ENCODE measurements at regions not wholly inside any gene's neighbourhood (a gene's known extent, or its start where the extent isn't known, plus 50 kb on each side); places are given as distances from the start of the nearest gene placed in this dataset.
"Not testable (repeated sequence)": the region's sequence is repeated elsewhere in the genome, so short reads cannot be mapped to it uniquely, and the experiment has no call there.

GRCh38 chr11:115610908-115611307, 106.7 kb upstream of the CADM1 start:
- H3K9ac ChIP-seq (ENCODE audit: low read depth, low read length), result no peak overlapping the region
- peaks cover 21% of the 10 kb centered on the region for H3K4me1 ChIP-seq (ENCODE audit: control insufficient read depth, insufficient read depth, low read length)
- no peaks in the 10 kb centered on the region for H3K9me3 ChIP-seq (ENCODE audit: control insufficient read depth, insufficient read depth, low read length)
- H3K27ac ChIP-seq (ENCODE audit: low read depth, low read length), result no peak overlapping the region
- no peaks in the 10 kb centered on the region for H3K36me3 ChIP-seq (ENCODE audit: control insufficient read depth, insufficient read depth, low read length)
- no peak overlapping the region for H3K4me3 ChIP-seq (ENCODE audit: low read depth, low read length)
- peaks cover 3% of the 10 kb centered on the region; the same call in 1 of the 2 replicates for H3K27me3 ChIP-seq (ENCODE audit: control insufficient read depth, insufficient read depth, low read length)

GRCh38 chr11:115610234-115610633, 106.0 kb upstream of the CADM1 start:
- H3K9ac ChIP-seq (ENCODE audit: low read depth, low read length); H3K27me3 ChIP-seq (ENCODE audit: control insufficient read depth, insufficient read depth, low read length); H3K9me3 ChIP-seq (ENCODE audit: control insufficient read depth, insufficient read depth, low read length); H3K27ac ChIP-seq (ENCODE audit: low read depth, low read length); H3K4me3 ChIP-seq (ENCODE audit: low read depth, low read length); H3K36me3 ChIP-seq (ENCODE audit: control insufficient read depth, insufficient read depth, low read length): not testable (repeated sequence)
- peaks cover 21% of the 10 kb centered on the region for H3K4me1 ChIP-seq (ENCODE audit: control insufficient read depth, insufficient read depth, low read length)

GRCh38 chr11:115608976-115609375, 104.8 kb upstream of the CADM1 start:
- Histone ChIP-seq H3K4me3 (ENCODE audit: low read depth, low read length) (no peak overlapping the region), H3K9me3 (ENCODE audit: control insufficient read depth, insufficient read depth, low read length) (no peaks in the 10 kb centered on the region), H3K4me1 (ENCODE audit: control insufficient read depth, insufficient read depth, low read length) (peaks cover 21% of the 10 kb centered on the region), H3K27me3 (ENCODE audit: control insufficient read depth, insufficient read depth, low read length) (peaks cover 3% of the 10 kb centered on the region; the same call in 1 of the 2 replicates), H3K9ac (ENCODE audit: low read depth, low read length) (no peak overlapping the region), H3K27ac (ENCODE audit: low read depth, low read length) (no peak overlapping the region), H3K36me3 (ENCODE audit: control insufficient read depth, insufficient read depth, low read length) (no peaks in the 10 kb centered on the region)

GRCh38 chr11:115607621-115608221, 103.5 kb upstream of the CADM1 start:
- Histone ChIP-seq H3K4me1 (ENCODE audit: control insufficient read depth, insufficient read depth, low read length) (peaks cover 17% of the 10 kb centered on the region), H3K9me3 (ENCODE audit: control insufficient read depth, insufficient read depth, low read length) (no peaks in the 10 kb centered on the region), H3K27ac (ENCODE audit: low read depth, low read length) (no peak overlapping the region), H3K4me3 (ENCODE audit: low read depth, low read length) (no peak overlapping the region), H3K9ac (ENCODE audit: low read depth, low read length) (no peak overlapping the region), H3K36me3 (ENCODE audit: control insufficient read depth, insufficient read depth, low read length) (no peaks in the 10 kb centered on the region), H3K27me3 (ENCODE audit: control insufficient read depth, insufficient read depth, low read length) (peaks cover 3% of the 10 kb centered on the region; the same call in 1 of the 2 replicates)

GRCh38 chr11:115606498-115607220, 102.4 kb upstream of the CADM1 start:
- H3K9ac ChIP-seq (ENCODE audit: low read depth, low read length), result no peak overlapping the region
- H3K27ac ChIP-seq (ENCODE audit: low read depth, low read length), result no peak overlapping the region

GRCh38 chr11:115605871-115606497, 101.8 kb upstream of the CADM1 start:
- Histone ChIP-seq H3K4me1 (ENCODE audit: control insufficient read depth, insufficient read depth, low read length) (0 out of 2 replicates have a peak, but pooled peaks cover under 1% of the 10 kb centered on the region), H3K9me3 (ENCODE audit: control insufficient read depth, insufficient read depth, low read length) (no peaks in the 10 kb centered on the region), H3K36me3 (ENCODE audit: control insufficient read depth, insufficient read depth, low read length) (no peaks in the 10 kb centered on the region), H3K27me3 (ENCODE audit: control insufficient read depth, insufficient read depth, low read length) (peaks cover 3% of the 10 kb centered on the region; the same call in 1 of the 2 replicates), H3K9ac (ENCODE audit: low read depth, low read length) (no peak overlapping the region), H3K4me3 (ENCODE audit: low read depth, low read length) (no peak overlapping the region), H3K27ac (ENCODE audit: low read depth, low read length) (no peak overlapping the region)

More at GRCh38 chr11:115606498-115607220, 102.4 kb upstream of the CADM1 start:
- no peaks in the 10 kb centered on the region for H3K9me3 ChIP-seq (ENCODE audit: control insufficient read depth, insufficient read depth, low read length)
- no peak overlapping the region for H3K4me3 ChIP-seq (ENCODE audit: low read depth, low read length)
- no peaks in the 10 kb centered on the region for H3K36me3 ChIP-seq (ENCODE audit: control insufficient read depth, insufficient read depth, low read length)
- peaks cover 3% of the 10 kb centered on the region; the same call in 1 of the 2 replicates for H3K27me3 ChIP-seq (ENCODE audit: control insufficient read depth, insufficient read depth, low read length)
- 0 out of 2 replicates have a peak, but pooled peaks cover 7% of the 10 kb centered on the region for H3K4me1 ChIP-seq (ENCODE audit: control insufficient read depth, insufficient read depth, low read length)

GRCh38 chr11:115605397-115605796, 101.2 kb upstream of the CADM1 start:
- not testable (repeated sequence) for H3K9me3 ChIP-seq (ENCODE audit: control insufficient read depth, insufficient read depth, low read length); H3K27me3 ChIP-seq (ENCODE audit: control insufficient read depth, insufficient read depth, low read length); H3K36me3 ChIP-seq (ENCODE audit: control insufficient read depth, insufficient read depth, low read length); H3K4me3 ChIP-seq (ENCODE audit: low read depth, low read length); H3K27ac ChIP-seq (ENCODE audit: low read depth, low read length); H3K9ac ChIP-seq (ENCODE audit: low read depth, low read length); H3K4me1 ChIP-seq (ENCODE audit: control insufficient read depth, insufficient read depth, low read length)

- no peak overlapping the region for H3K27ac ChIP-seq (ENCODE audit: low read depth, low read length)
- H3K27me3 ChIP-seq (ENCODE audit: control insufficient read depth, insufficient read depth, low read length), result no peaks in the 10 kb centered on the region
- H3K9me3 ChIP-seq (ENCODE audit: control insufficient read depth, insufficient read depth, low read length), result no peaks in the 10 kb centered on the region
- H3K9ac ChIP-seq (ENCODE audit: low read depth, low read length), result no peak overlapping the region
- no peaks in the 10 kb centered on the region for H3K4me1 ChIP-seq (ENCODE audit: control insufficient read depth, insufficient read depth, low read length)
- H3K4me3 ChIP-seq (ENCODE audit: low read depth, low read length), result no peak overlapping the region
- H3K36me3 ChIP-seq (ENCODE audit: control insufficient read depth, insufficient read depth, low read length), result no peaks in the 10 kb centered on the region
These were observed 94.9 kb upstream of the CADM1 start for GRCh38 chr11:115599125-115599524.

- Histone ChIP-seq H3K9ac (ENCODE audit: low read depth, low read length) (no peak overlapping the region), H3K27ac (ENCODE audit: low read depth, low read length) (no peak overlapping the region), H3K36me3 (ENCODE audit: control insufficient read depth, insufficient read depth, low read length) (no peaks in the 10 kb centered on the region), H3K27me3 (ENCODE audit: control insufficient read depth, insufficient read depth, low read length) (no peaks in the 10 kb centered on the region), H3K4me1 (ENCODE audit: control insufficient read depth, insufficient read depth, low read length) (no peaks in the 10 kb centered on the region), H3K9me3 (ENCODE audit: control insufficient read depth, insufficient read depth, low read length) (no peaks in the 10 kb centered on the region), H3K4me3 (ENCODE audit: low read depth, low read length) (no peak overlapping the region)
These were observed 94.2 kb upstream of the CADM1 start for GRCh38 chr11:115598257-115598901.

- H3K27me3 ChIP-seq (ENCODE audit: control insufficient read depth, insufficient read depth, low read length), result no peaks in the 10 kb centered on the region
- no peak overlapping the region for H3K4me3 ChIP-seq (ENCODE audit: low read depth, low read length)
- no peaks in the 10 kb centered on the region for H3K36me3 ChIP-seq (ENCODE audit: control insufficient read depth, insufficient read depth, low read length)
- no peak overlapping the region for H3K27ac ChIP-seq (ENCODE audit: low read depth, low read length)
- H3K9ac ChIP-seq (ENCODE audit: low read depth, low read length), result no peak overlapping the region
- H3K9me3 ChIP-seq (ENCODE audit: control insufficient read depth, insufficient read depth, low read length), result peaks cover 10% of the 10 kb centered on the region
- H3K4me1 ChIP-seq (ENCODE audit: control insufficient read depth, insufficient read depth, low read length), result 0 out of 2 replicates have a peak, but pooled peaks cover 3% of the 10 kb centered on the region
These were observed 87.2 kb upstream of the CADM1 start for GRCh38 chr11:115591380-115591779.
